H9 (cell line): ENCODE measurements at regions not wholly inside any gene's neighbourhood (a gene's known extent, or its start where the extent isn't known, plus 50 kb on each side); places are given as distances from the start of the nearest gene placed in this dataset.

Experiments used
- DNase-seq: peaks from one replicate; pipeline ENCODE4 v3.0.0-alpha.2; 2017
- H2AFZ ChIP-seq: one replicate; pipeline ENCODE4 v1.6.1; 2013; ENCODE audit warnings: mild to moderate bottlenecking, low read length, control low read depth, moderate library complexity
- H2AK5ac ChIP-seq: 2 replicates; pipeline ENCODE4 v1.6.1; 2013; ENCODE audit warnings: low read length, control low read depth, mixed read lengths; ENCODE audit not compliant: insufficient read length
- H2BK120ac ChIP-seq: one replicate; pipeline ENCODE4 v1.6.1; 2013; ENCODE audit warnings: low read depth, mild to moderate bottlenecking, low read length, control low read depth, inconsistent platforms; ENCODE audit not compliant: poor library complexity, severe bottlenecking
- H2BK12ac ChIP-seq: 2 replicates; pipeline ENCODE4 v1.6.1; 2013; ENCODE audit warnings: low read length, control low read depth, mixed read lengths, low read depth; ENCODE audit not compliant: insufficient read length
- H2BK15ac ChIP-seq: 2 replicates; pipeline ENCODE4 v1.6.1; 2013; ENCODE audit warnings: low read depth, low read length, control low read depth
- H2BK20ac ChIP-seq: one replicate; pipeline ENCODE4 v1.6.1; 2013; ENCODE audit warnings: low read depth, mild to moderate bottlenecking, low read length, control low read depth, inconsistent platforms; ENCODE audit not compliant: poor library complexity, severe bottlenecking
- H2BK5ac ChIP-seq: 2 replicates; pipeline ENCODE4 v1.6.1; 2013; ENCODE audit warnings: low read length, control low read depth, mixed read lengths; ENCODE audit not compliant: insufficient read length
- H3K14ac ChIP-seq: 2 replicates; pipeline ENCODE4 v1.6.1; 2013; ENCODE audit warnings: low read length, control low read depth; ENCODE audit not compliant: insufficient read depth
- H3K18ac ChIP-seq: 2 replicates; pipeline ENCODE4 v1.6.1; 2013; ENCODE audit warnings: low read depth, mild to moderate bottlenecking, mixed read lengths, low read length, control low read depth; ENCODE audit not compliant: insufficient read length
- H3K23ac ChIP-seq: 2 replicates; pipeline ENCODE4 v1.6.1; 2013; ENCODE audit warnings: low read length, control low read depth, mixed read lengths, low read depth; ENCODE audit not compliant: insufficient read length
- H3K23me2 ChIP-seq: 2 replicates; pipeline ENCODE4 v1.6.1; 2013; ENCODE audit warnings: low read depth, mild to moderate bottlenecking, mixed read lengths, low read length, control low read depth; ENCODE audit not compliant: insufficient read length, poor library complexity, severe bottlenecking
- H3K27ac ChIP-seq: 2 replicates; pipeline ENCODE4 v1.5.1; 2013; ENCODE audit warnings: low read length, control low read depth, mixed read lengths, low read depth; ENCODE audit not compliant: insufficient read length
- H3K27me3 ChIP-seq: 2 replicates; pipeline ENCODE4 v1.6.1; 2013; ENCODE audit warnings: low read length, control low read depth, inconsistent platforms; ENCODE audit not compliant: insufficient read depth
- H3K4ac ChIP-seq: 2 replicates; pipeline ENCODE4 v1.6.1; 2013; ENCODE audit warnings: low read depth, mild to moderate bottlenecking, control low read depth, inconsistent platforms, low read length, moderate library complexity
- H3K4me1 ChIP-seq: 2 replicates; pipeline ENCODE4 v1.6.1; 2013; ENCODE audit warnings: low read length, control low read depth, inconsistent platforms; ENCODE audit not compliant: insufficient read depth
- H3K4me2 ChIP-seq: 2 replicates; pipeline ENCODE4 v1.6.1; 2013; ENCODE audit warnings: low read length, control low read depth, mixed read lengths; ENCODE audit not compliant: insufficient read length, insufficient read depth
- H3K56ac ChIP-seq: 2 replicates; pipeline ENCODE4 v1.6.1; 2013; ENCODE audit warnings: low read depth, mild to moderate bottlenecking, mixed read lengths, low read length, control low read depth; ENCODE audit not compliant: insufficient read length
- H3K79me1 ChIP-seq: 2 replicates; pipeline ENCODE4 v1.6.1; 2013; ENCODE audit warnings: low read depth, mild to moderate bottlenecking, moderate library complexity, low read length, control low read depth, inconsistent platforms; ENCODE audit not compliant: insufficient read depth, poor library complexity, severe bottlenecking
- H3K79me2 ChIP-seq: 2 replicates; pipeline ENCODE4 v1.6.1; 2013; ENCODE audit warnings: low read length, control low read depth, inconsistent platforms; ENCODE audit not compliant: insufficient read depth
- H3K9ac ChIP-seq: 2 replicates; pipeline ENCODE4 v1.6.1; 2013; ENCODE audit warnings: low read length, control low read depth, mixed read lengths; ENCODE audit not compliant: insufficient read length; ENCODE audit errors: extremely low read depth
- H3K9me3 ChIP-seq: one replicate; pipeline ENCODE4 v1.6.1; 2013; ENCODE audit warnings: low read depth, low read length, inconsistent platforms; ENCODE audit not compliant: control insufficient read depth
- H3T11ph ChIP-seq: one replicate; pipeline ENCODE4 v1.6.1; 2013; ENCODE audit warnings: mild to moderate bottlenecking, low read length, control low read depth, inconsistent platforms
- H4K20me1 ChIP-seq: one replicate; pipeline ENCODE4 v1.6.1; 2013; ENCODE audit not compliant: control insufficient read depth, insufficient read length, insufficient read depth
- H4K5ac ChIP-seq: 2 replicates; pipeline ENCODE4 v1.6.1; 2013; ENCODE audit warnings: low read depth, mild to moderate bottlenecking, mixed read lengths, low read length, control low read depth; ENCODE audit not compliant: insufficient read length
- H4K8ac ChIP-seq: replicated peaks from 2 replicates; pipeline ENCODE4 v1.6.1; 2013; ENCODE audit warnings: low read length, control low read depth, mixed read lengths, low read depth; ENCODE audit not compliant: insufficient read length
- H4K91ac ChIP-seq: 2 replicates; pipeline ENCODE4 v1.6.1; 2013; ENCODE audit warnings: low read depth, mild to moderate bottlenecking, moderate library complexity, mixed read lengths, low read length, control low read depth; ENCODE audit not compliant: insufficient read length
- H3K27ac Mint-ChIP-seq, 3 experiments: 2 replicates in 2 of 3; 3 replicates in 1 of 3; pipeline ENCODE4 v1.8.0; 2020 to 2021; ENCODE audit warnings: mixed read lengths in 3 of 3, mild to moderate bottlenecking in 1 of 3, moderate library complexity in 1 of 3
- H3K27me3 Mint-ChIP-seq: 2 replicates; pipeline ENCODE4 v1.8.0; 2021; ENCODE audit warnings: low read depth, mild to moderate bottlenecking, moderate library complexity, mixed read lengths
- H3K36me3 Mint-ChIP-seq, 3 experiments: 2 replicates in 2 of 3; 3 replicates in 1 of 3; pipeline ENCODE4 v1.8.0; 2020 to 2021; ENCODE audit warnings: low read depth in 3 of 3, mixed read lengths in 3 of 3; ENCODE audit not compliant: insufficient read depth in 1 of 3
- H3K4me1 Mint-ChIP-seq, 2 experiments: 2 replicates each; pipeline ENCODE4 v1.8.0; 2020; ENCODE audit warnings: mixed read lengths in 2 of 2
- H3K4me3 Mint-ChIP-seq, 2 experiments: 2 replicates in 1 of 2; 3 replicates in 1 of 2; pipeline ENCODE4 v1.8.0; 2020 to 2021; ENCODE audit warnings: mild to moderate bottlenecking in 2 of 2, mixed read lengths in 2 of 2, moderate library complexity in 1 of 2
- H3K9me3 Mint-ChIP-seq, 2 experiments: 2 replicates in 1 of 2; 3 replicates in 1 of 2; pipeline ENCODE4 v1.8.0; 2020; ENCODE audit warnings: mild to moderate bottlenecking in 2 of 2, mixed read lengths in 2 of 2, moderate library complexity in 1 of 2
- CTCF ChIP-seq: fragments of 200-600 bp; sonication (generic); conservative IDR thresholded peaks from 3 replicates; pipeline ENCODE4 v1.8.0; 2021; ENCODE audit warnings: antibody characterized with exemption, mild to moderate bottlenecking
- WGBS: extraction: QIAGEN DNeasy Blood & Tissue Kit; methylation state at CpG from one replicate; pipeline ENCODE4 v1.1.7; 2013; ENCODE audit warnings: missing lambda C conversion rate, low lambda C conversion rate, mixed read lengths; ENCODE audit not compliant: insufficient read length; ENCODE audit errors: extremely low coverage; 5-methylcytosine and 5-hydroxymethylcytosine counted together

GRCh38 chr5:155293605-155294178, 280.1 kb downstream of the KIF4B start:
- DNase-seq = no peak
- no peak for TF ChIP-seq CTCF
- Histone ChIP-seq H3K4me2 (no peak overlapping the region), H3K14ac (no peak overlapping the region), H3T11ph (no peak overlapping the region), H3K79me2 (no peaks in the 10 kb centered on the region), H2BK120ac (no peak overlapping the region), H4K91ac (no peak overlapping the region), H4K5ac (no peak overlapping the region), H2BK5ac (no peak overlapping the region), H3K23me2 (no peaks in the 10 kb centered on the region), H3K23ac (no peak overlapping the region), H2BK12ac (no peak overlapping the region), H2AFZ (no peak overlapping the region), H3K27ac (no peak overlapping the region), H2BK20ac (no peak overlapping the region), H3K18ac (no peak overlapping the region), H3K9ac (no peak overlapping the region), H2AK5ac (no peak overlapping the region), H3K9me3 (no peaks in the 10 kb centered on the region), H3K56ac (no peak overlapping the region), H4K20me1 (no peaks in the 10 kb centered on the region), H3K4ac (no peak overlapping the region), H3K79me1 (no peaks in the 10 kb centered on the region), H2BK15ac (no peak overlapping the region), H3K27me3 (no peaks in the 10 kb centered on the region), H4K8ac (no peak overlapping the region), H3K4me1 (no peaks in the 10 kb centered on the region)
- H3K4me3 Mint-ChIP-seq = no peak overlapping the region
- no peaks in the 10 kb centered on the region for H3K4me1 Mint-ChIP-seq
- no peaks in the 10 kb centered on the region for H3K9me3 Mint-ChIP-seq
- no peak overlapping the region for H3K27ac Mint-ChIP-seq
- H3K27me3 Mint-ChIP-seq = no peaks in the 10 kb centered on the region
- no CpG with 5 or more reads among the region's 4 CpGs for WGBS
- no peaks in the 10 kb centered on the region for H3K36me3 Mint-ChIP-seq
